ENCODE measurements at regions not wholly inside any gene's neighbourhood (a gene's known extent, or its start where the extent isn't known, plus 50 kb on each side); places are given as distances from the start of the nearest gene placed in this dataset.

GRCh38 chr5:7220156-7220555 lies 175.8 kb upstream of the ADCY2 start:
- H4K5ac ChIP-seq (ENCODE audit: insufficient read length, low read depth, low read length): no peak overlapping the region
- FAIRE-seq (no peak), DNase-seq (ENCODE audit: low read depth in 1 of 2, low spot score in 2 of 2) (no peak)
- no peaks in the 10 kb centered on the region for H3K9me3 ChIP-seq (ENCODE audit: insufficient read depth in 2 of 2, low read depth in 1 of 2, low read length in 1 of 2)
- H2BK15ac ChIP-seq (ENCODE audit: low read length): no peak overlapping the region
- H3K79me1 ChIP-seq (ENCODE audit: low read depth, low read length): no peaks in the 10 kb centered on the region
- H3K36me3 ChIP-seq (ENCODE audit: control insufficient read depth in 2 of 4, insufficient read depth in 4 of 4, low read length in 3 of 4): no peaks in the 10 kb centered on the region
- no peak overlapping the region for H3K4me3 ChIP-seq (ENCODE audit: extremely low read depth in 1 of 4, insufficient read depth in 2 of 4, low read depth in 3 of 4, low read length in 4 of 4)
- H2AFZ ChIP-seq (ENCODE audit: low read length): no peak overlapping the region
- H4K20me1 ChIP-seq (replicated peaks in 1 of 2; ENCODE audit: control insufficient read depth in 1 of 2, insufficient read depth in 2 of 2, low read length in 2 of 2): no peaks in the 10 kb centered on the region
- no peak overlapping the region for H4K8ac ChIP-seq (ENCODE audit: extremely low read depth, insufficient read depth, low read length)
- H3K4me1 ChIP-seq (replicated peaks in 1 of 4; ENCODE audit: control insufficient read depth in 3 of 4, insufficient read depth in 4 of 4, low read length in 3 of 4): no peaks in the 10 kb centered on the region
- H4K91ac ChIP-seq (replicated peaks; ENCODE audit: insufficient read length, low read length): no peak overlapping the region
- TF ChIP-seq EP300 (IDR thresholded peaks at IDR 0.05; ENCODE audit: borderline replicate concordance in 1 of 2, low read depth in 2 of 2, low read length in 2 of 2) (no peak), E2F6 (IDR thresholded peaks at IDR 0.05) (no peak), TBP (IDR thresholded peaks at IDR 0.05; ENCODE audit: low read depth, low read length) (no peak), KDM5A (IDR thresholded peaks at IDR 0.05; ENCODE audit: low read length) (no peak), JUND (IDR thresholded peaks at IDR 0.05; ENCODE audit: low read length) (no peak), ATF3 (IDR thresholded peaks at IDR 0.05; ENCODE audit: insufficient read depth, low read depth, low read length) (no peak), GABPA (IDR thresholded peaks at IDR 0.05; ENCODE audit: borderline replicate concordance, insufficient read depth, low read length) (no peak), SIRT6 (IDR thresholded peaks at IDR 0.05; ENCODE audit: low read length) (no peak), EGR1 (IDR thresholded peaks at IDR 0.05; ENCODE audit: borderline replicate concordance, low read depth, low read length) (no peak), CTBP2 (IDR thresholded peaks at IDR 0.05; ENCODE audit: borderline replicate concordance, insufficient read depth, insufficient read length, low read length) (no peak)
- no peaks in the 10 kb centered on the region for H3K23me2 ChIP-seq (ENCODE audit: low read depth, low read length)
- no peaks in the 10 kb centered on the region for H3K27me3 ChIP-seq (replicated peaks in 1 of 4; ENCODE audit: control insufficient read depth in 3 of 4, extremely low read depth in 1 of 4, insufficient read depth in 3 of 4, low read length in 3 of 4)
- no peak overlapping the region for H3K4ac ChIP-seq (replicated peaks; ENCODE audit: insufficient read length, low read depth, low read length)
- no peak overlapping the region for H3K4me2 ChIP-seq (ENCODE audit: insufficient read depth in 1 of 2, low read depth in 2 of 2, low read length in 2 of 2)
- POLR2A ChIA-PET (ENCODE audit: partially characterized antibody): no interaction called here
- no peak overlapping the region for H3K27ac ChIP-seq (ENCODE audit: low read depth, low read length)
- no peak overlapping the region for H2BK120ac ChIP-seq (replicated peaks; ENCODE audit: low read depth, low read length)
- no peak overlapping the region for H3K23ac ChIP-seq (ENCODE audit: insufficient read length)
- no peak overlapping the region for H3K14ac ChIP-seq (ENCODE audit: insufficient read length)
- H2BK5ac ChIP-seq (ENCODE audit: low read depth, low read length): no peak overlapping the region
- no peak overlapping the region for H3K9ac ChIP-seq (replicated peaks in 1 of 4; ENCODE audit: extremely low read depth in 1 of 4, low read depth in 3 of 4, low read length in 3 of 4)
- whole genome bisulfite sequencing, 2 experiments (ENCODE audit: extremely low coverage in 1 of 2, insufficient coverage in 1 of 2, insufficient read length in 1 of 2, insufficient replicate concordance in 2 of 2, low coverage in 1 of 2, low lambda C conversion rate in 2 of 2, missing lambda C conversion rate in 1 of 2): 92% methylated on average over 4 of the region's 4 CpGs; no CpG with 5 or more reads in 1 of the 2 experiments
- no peak overlapping the region for H2AK5ac ChIP-seq (ENCODE audit: low read depth, low read length)
- no peak overlapping the region for H2BK20ac ChIP-seq (ENCODE audit: low read length)
- no peaks in the 10 kb centered on the region for H3K79me2 ChIP-seq (ENCODE audit: control insufficient read depth in 1 of 2, insufficient read depth in 2 of 2, low read length in 2 of 2)
- no peak overlapping the region for H3K56ac ChIP-seq (replicated peaks; ENCODE audit: insufficient read length, low read depth, low read length)
- no peak overlapping the region for H2BK12ac ChIP-seq (ENCODE audit: low read depth, low read length)
- H3K18ac ChIP-seq (ENCODE audit: extremely low read depth, low read length): no peak overlapping the region
- CTCF ChIA-PET (ENCODE audit: partially characterized antibody): no interaction called here

Measured in H1 (cell line).